LNCaP clone FGC (cell line): ENCODE measurements at regions not wholly inside any gene's neighbourhood (a gene's known extent, or its start where the extent isn't known, plus 50 kb on each side); places are given as distances from the start of the nearest gene placed in this dataset.

Experiments used
- DNase-seq: peaks from one replicate; pipeline ENCODE4 v3.0.0-alpha.2; 2011; ENCODE audit warnings: low read depth
- H3K4me3 ChIP-seq: 2 replicates; pipeline ENCODE4 v1.5.1; 2011; ENCODE audit warnings: mild to moderate bottlenecking, low read depth, low read length, control low read depth
- TF ChIP-seq, protein P1 (sequence below): IDR thresholded peaks from 2 replicates; pipeline ENCODE4 v1.5.1; 2012; ENCODE audit warnings: mild to moderate bottlenecking; ENCODE audit not compliant: control insufficient read depth, insufficient read depth; ENCODE audit errors: extremely low read depth

- TF ChIP-seq, protein P1, sequence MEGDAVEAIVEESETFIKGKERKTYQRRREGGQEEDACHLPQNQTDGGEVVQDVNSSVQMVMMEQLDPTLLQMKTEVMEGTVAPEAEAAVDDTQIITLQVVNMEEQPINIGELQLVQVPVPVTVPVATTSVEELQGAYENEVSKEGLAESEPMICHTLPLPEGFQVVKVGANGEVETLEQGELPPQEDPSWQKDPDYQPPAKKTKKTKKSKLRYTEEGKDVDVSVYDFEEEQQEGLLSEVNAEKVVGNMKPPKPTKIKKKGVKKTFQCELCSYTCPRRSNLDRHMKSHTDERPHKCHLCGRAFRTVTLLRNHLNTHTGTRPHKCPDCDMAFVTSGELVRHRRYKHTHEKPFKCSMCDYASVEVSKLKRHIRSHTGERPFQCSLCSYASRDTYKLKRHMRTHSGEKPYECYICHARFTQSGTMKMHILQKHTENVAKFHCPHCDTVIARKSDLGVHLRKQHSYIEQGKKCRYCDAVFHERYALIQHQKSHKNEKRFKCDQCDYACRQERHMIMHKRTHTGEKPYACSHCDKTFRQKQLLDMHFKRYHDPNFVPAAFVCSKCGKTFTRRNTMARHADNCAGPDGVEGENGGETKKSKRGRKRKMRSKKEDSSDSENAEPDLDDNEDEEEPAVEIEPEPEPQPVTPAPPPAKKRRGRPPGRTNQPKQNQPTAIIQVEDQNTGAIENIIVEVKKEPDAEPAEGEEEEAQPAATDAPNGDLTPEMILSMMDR: no peak
- DNase-seq: no peak
- H3K4me3 ChIP-seq: no peak overlapping the region
Observed at GRCh38 chr10:78184851-78185692, 151.4 kb downstream of the RPS24 start.

GRCh38 chr10:78185693-78186055 is 152.0 kb downstream of the RPS24 start:
- DNase-seq: no peak
- TF ChIP-seq, protein P1: no peak
- H3K4me3 ChIP-seq: no peak overlapping the region

DNA sequence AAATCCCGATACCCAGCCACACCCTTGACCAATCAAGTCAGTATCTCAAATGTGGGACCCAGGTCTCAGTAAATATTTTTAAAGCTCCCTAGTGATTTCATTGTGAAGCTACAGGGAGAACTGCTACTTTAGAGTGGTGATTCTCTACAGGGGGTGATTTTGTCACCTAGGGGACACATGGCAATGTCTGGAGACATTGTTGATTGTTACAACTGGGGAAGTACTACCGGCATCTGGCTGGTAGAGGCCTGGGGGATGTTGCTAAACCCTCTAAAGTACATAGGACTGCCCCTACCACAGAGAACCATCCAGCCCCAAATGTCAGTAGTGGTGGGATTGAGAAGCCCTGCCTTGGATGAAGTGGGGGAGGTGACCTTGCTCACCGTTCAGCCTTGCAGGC is 152.9 kb downstream of the RPS24 start:
- no peak overlapping the region for H3K4me3 ChIP-seq
- TF ChIP-seq, protein P1: no peak
- DNase-seq: no peak

- H3K4me3 ChIP-seq: no peak overlapping the region
- DNase-seq: no peak
- TF ChIP-seq, protein P1: no peak
Observed at GRCh38 chr10:78187371-78187770, 153.7 kb downstream of the RPS24 start.

DNA sequence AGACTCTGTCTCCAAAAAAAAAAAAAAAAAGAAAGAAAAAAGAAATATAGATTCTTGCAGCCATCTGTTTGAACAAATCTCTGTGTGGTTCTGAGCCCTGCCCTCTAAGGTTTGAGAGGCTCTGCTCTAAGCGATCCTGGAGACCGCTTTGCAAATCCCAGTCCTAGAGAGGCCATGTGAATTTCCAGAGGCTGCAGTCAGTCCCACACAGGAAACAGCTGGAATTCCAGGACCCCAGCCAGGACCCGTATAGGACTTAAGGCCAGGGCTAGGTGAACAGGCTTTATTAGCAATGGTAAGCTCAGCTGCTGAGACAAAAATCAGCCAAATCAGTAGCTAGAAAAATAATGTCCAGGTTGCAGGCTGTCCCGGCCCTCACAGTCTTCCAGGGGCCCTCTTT is 154.8 kb downstream of the RPS24 start:
- no peak overlapping the region for H3K4me3 ChIP-seq
- no peak for DNase-seq
- TF ChIP-seq, protein P1: no peak

GRCh38 chr10:78190051-78190825 is 156.6 kb downstream of the RPS24 start:
- H3K4me3 ChIP-seq: no peak overlapping the region
- TF ChIP-seq, protein P1: no peak
- DNase-seq: no peak

DNA sequence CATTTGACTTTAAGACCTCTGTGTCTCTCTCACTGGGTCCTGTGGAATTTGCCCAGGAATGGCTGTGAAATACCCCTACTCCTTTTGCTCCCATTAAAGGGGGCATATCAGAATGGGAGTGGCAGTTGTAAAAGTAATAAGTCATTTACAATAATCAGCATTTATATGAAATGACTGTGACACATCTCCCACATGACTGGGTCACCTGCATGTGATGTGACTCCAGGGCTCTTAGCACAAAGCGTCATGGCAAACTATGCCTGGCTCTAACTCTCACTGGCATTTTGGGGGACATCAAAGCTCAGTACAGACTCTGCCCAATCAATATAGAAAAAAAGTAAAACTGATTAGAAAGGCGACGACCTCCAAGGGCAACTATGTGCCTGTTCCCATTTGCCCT is 157.6 kb downstream of the RPS24 start:
- DNase-seq: no peak
- no peak overlapping the region for H3K4me3 ChIP-seq
- TF ChIP-seq, protein P1: no peak
